Neuronal stem cell (in vitro differentiated cells): ENCODE measurements at regions not wholly inside any gene's neighbourhood (a gene's known extent, or its start where the extent isn't known, plus 50 kb on each side); places are given as distances from the start of the nearest gene placed in this dataset.

Experiments used
- DNase-seq: peaks from one replicate; pipeline ENCODE4 v3.0.0-alpha.2; 2013; ENCODE audit warnings: low spot score
- H2AFZ ChIP-seq: one replicate; pipeline ENCODE4 v1.6.1; 2013; ENCODE audit warnings: mild to moderate bottlenecking, low read length, inconsistent platforms
- H2AK5ac ChIP-seq: 2 replicates; pipeline ENCODE4 v1.6.1; 2013; ENCODE audit warnings: low read depth, mild to moderate bottlenecking, inconsistent platforms, low read length, moderate library complexity, mixed read lengths
- H2BK120ac ChIP-seq: 2 replicates; pipeline ENCODE4 v1.6.1; 2013; ENCODE audit warnings: low read depth, mild to moderate bottlenecking, inconsistent platforms, low read length, moderate library complexity, mixed read lengths
- H2BK12ac ChIP-seq: one replicate; pipeline ENCODE4 v1.6.1; 2013; ENCODE audit warnings: low read length, inconsistent platforms
- H2BK15ac ChIP-seq: 2 replicates; pipeline ENCODE4 v1.6.1; 2013; ENCODE audit warnings: mild to moderate bottlenecking, low read length, inconsistent platforms, mixed read lengths
- H2BK5ac ChIP-seq: one replicate; pipeline ENCODE4 v1.6.1; 2013; ENCODE audit warnings: inconsistent platforms, mild to moderate bottlenecking, low read length, moderate library complexity
- H3K14ac ChIP-seq: one replicate; pipeline ENCODE4 v1.6.1; 2013; ENCODE audit warnings: low read length, inconsistent platforms
- H3K18ac ChIP-seq: 2 replicates; pipeline ENCODE4 v1.6.1; 2013; ENCODE audit warnings: low read length, inconsistent platforms
- H3K23ac ChIP-seq: 2 replicates; pipeline ENCODE4 v1.6.1; 2013; ENCODE audit warnings: low read depth, mild to moderate bottlenecking, mixed read lengths, low read length, inconsistent platforms; ENCODE audit not compliant: poor library complexity
- H3K27ac ChIP-seq: replicated peaks from 3 replicates; pipeline ENCODE4 v1.5.1; 2013; ENCODE audit warnings: low read length, inconsistent platforms
- H3K27me3 ChIP-seq, 3 experiments: 2 replicates each; pipeline ENCODE4 v1.6.1; 2013; ENCODE audit warnings: low read length in 3 of 3, mild to moderate bottlenecking in 2 of 3, inconsistent platforms in 1 of 3, low read depth in 1 of 3, mixed read lengths in 1 of 3, moderate library complexity in 1 of 3; ENCODE audit not compliant: control insufficient read depth in 3 of 3, insufficient read depth in 3 of 3
- H3K36me3 ChIP-seq, 2 donors: replicated peaks in 1 of 2; 2 replicates each; pipeline ENCODE4 v1.6.1; 2013; ENCODE audit warnings: low read length in 2 of 2; ENCODE audit not compliant: control insufficient read depth in 2 of 2, insufficient read depth in 2 of 2
- H3K4ac ChIP-seq: 2 replicates; pipeline ENCODE4 v1.6.1; 2013; ENCODE audit warnings: inconsistent platforms, mild to moderate bottlenecking, low read length, moderate library complexity
- H3K4me1 ChIP-seq, 2 donors: 1 replicate in 1 of 2; 2 replicates in 1 of 2; pipeline ENCODE4 v1.6.1; 2013; ENCODE audit warnings: low read length in 2 of 2, low read depth in 1 of 2; ENCODE audit not compliant: control insufficient read depth in 2 of 2, insufficient read depth in 1 of 2
- H3K4me2 ChIP-seq: one replicate; pipeline ENCODE4 v1.6.1; 2013; ENCODE audit warnings: mild to moderate bottlenecking, low read length, inconsistent platforms; ENCODE audit not compliant: insufficient read depth, poor library complexity, severe bottlenecking
- H3K4me3 ChIP-seq, 2 donors: 2 replicates each; pipeline ENCODE4 v1.5.1; 2013; ENCODE audit warnings: low read length in 2 of 2, mild to moderate bottlenecking in 2 of 2, inconsistent platforms in 1 of 2, moderate library complexity in 1 of 2
- H3K79me1 ChIP-seq: one replicate; pipeline ENCODE4 v1.6.1; 2013; ENCODE audit warnings: low read depth, mild to moderate bottlenecking, inconsistent platforms, low read length, moderate library complexity
- H3K9ac ChIP-seq: one replicate; pipeline ENCODE4 v1.6.1; 2013; ENCODE audit warnings: mild to moderate bottlenecking, low read depth, low read length, inconsistent platforms; ENCODE audit not compliant: poor library complexity
- H3K9me3 ChIP-seq, 2 donors: replicated peaks in 1 of 2; 2 replicates each; pipeline versions ENCODE3 to v1.6.1; 2013; ENCODE audit warnings: low read length in 2 of 2, mild to moderate bottlenecking in 2 of 2, inconsistent platforms in 1 of 2, low read depth in 1 of 2, mixed read lengths in 1 of 2, moderate library complexity in 1 of 2; ENCODE audit not compliant: control insufficient read depth in 2 of 2, insufficient read depth in 1 of 2
- H4K8ac ChIP-seq: one replicate; pipeline ENCODE4 v1.6.1; 2013; ENCODE audit warnings: low read depth, mild to moderate bottlenecking, inconsistent platforms, low read length, moderate library complexity
- H4K91ac ChIP-seq: one replicate; pipeline ENCODE4 v1.6.1; 2013; ENCODE audit warnings: low read length, low read depth, mild to moderate bottlenecking, inconsistent platforms; ENCODE audit not compliant: poor library complexity
- WGBS, 2 donors: extraction: QIAGEN DNeasy Blood & Tissue Kit; methylation state at CpG; one replicate each; pipeline ENCODE4 v1.1.7; 2013; ENCODE audit warnings: missing lambda C conversion rate in 2 of 2, mixed read lengths in 1 of 2; ENCODE audit not compliant: insufficient read length in 2 of 2, insufficient replicate concordance in 1 of 2; ENCODE audit errors: extremely low coverage in 2 of 2; 5-methylcytosine and 5-hydroxymethylcytosine counted together

GRCh38 chr14:38973083-38973700 lies 129.8 kb downstream of the SEC23A start:
- H4K8ac ChIP-seq, result no peak overlapping the region
- no peaks in the 10 kb centered on the region for H3K36me3 ChIP-seq
- no peak overlapping the region for H3K4me2 ChIP-seq
- no peaks in the 10 kb centered on the region for H3K27me3 ChIP-seq
- H2BK15ac ChIP-seq, result no peak overlapping the region
- no peak overlapping the region for H2BK5ac ChIP-seq
- no peak overlapping the region for H2BK12ac ChIP-seq
- H2AFZ ChIP-seq, result no peak overlapping the region
- no peak overlapping the region for H2BK120ac ChIP-seq
- H3K27ac ChIP-seq, result no peak overlapping the region
- no peak for DNase-seq
- H3K9me3 ChIP-seq, result no peaks in the 10 kb centered on the region
- peak overlapping the region; percentile 15 for H3K18ac ChIP-seq
- no peak overlapping the region for H3K4ac ChIP-seq
- peaks cover 0 to 5% of the 10 kb centered on the region in 2 donors for H3K4me1 ChIP-seq
- WGBS, 2 donors, result no CpG with 5 or more reads among the region's 2 CpGs
- H3K9ac ChIP-seq, result no peak overlapping the region
- no peak overlapping the region for H2AK5ac ChIP-seq
- H3K79me1 ChIP-seq, result no peaks in the 10 kb centered on the region
- no peak overlapping the region for H3K4me3 ChIP-seq
- peak overlapping the region; percentile 3 for H3K23ac ChIP-seq
- H3K14ac ChIP-seq, result no peak overlapping the region
- H4K91ac ChIP-seq, result no peak overlapping the region

GRCh38 chr14:38972511-38972910 lies 130.5 kb downstream of the SEC23A start:
- WGBS, 2 donors, result no CpG with 5 or more reads among the region's 3 CpGs
- Histone ChIP-seq H3K18ac (no peak overlapping the region), H3K36me3 (no peaks in the 10 kb centered on the region)

GRCh38 chr14:38971258-38971921 lies 131.6 kb downstream of the SEC23A start:
- Histone ChIP-seq H3K4ac (no peak overlapping the region), H2BK15ac (no peak overlapping the region), H4K8ac (no peak overlapping the region), H2BK120ac (no peak overlapping the region), H3K27me3 (no peaks in the 10 kb centered on the region), H2AK5ac (no peak overlapping the region), H3K9ac (no peak overlapping the region), H3K9me3 (no peaks in the 10 kb centered on the region), H3K18ac (no peak overlapping the region), H3K79me1 (no peaks in the 10 kb centered on the region), H2BK5ac (no peak overlapping the region), H3K14ac (no peak overlapping the region), H2BK12ac (no peak overlapping the region), H2AFZ (no peak overlapping the region), H3K4me2 (no peak overlapping the region), H4K91ac (no peak overlapping the region), H3K4me1 (peaks cover 0 to 5% of the 10 kb centered on the region in 2 donors), H3K23ac (no peak overlapping the region), H3K36me3 (no peaks in the 10 kb centered on the region), H3K27ac (no peak overlapping the region), H3K4me3 (no peak overlapping the region)
- WGBS, 2 donors, result no CpG with 5 or more reads among the region's 9 CpGs
- no peak for DNase-seq

More at GRCh38 chr14:38972511-38972910, 130.5 kb downstream of the SEC23A start:
- H3K27ac ChIP-seq, result no peak overlapping the region
- H3K9ac ChIP-seq, result no peak overlapping the region
- H2BK120ac ChIP-seq, result no peak overlapping the region
- H2BK12ac ChIP-seq, result no peak overlapping the region
- H4K91ac ChIP-seq, result no peak overlapping the region
- no peak overlapping the region for H2BK5ac ChIP-seq
- no peak overlapping the region for H2AK5ac ChIP-seq
- H3K79me1 ChIP-seq, result no peaks in the 10 kb centered on the region
- H4K8ac ChIP-seq, result no peak overlapping the region
- H3K4ac ChIP-seq, result no peak overlapping the region
- no peaks in the 10 kb centered on the region for H3K9me3 ChIP-seq
- DNase-seq, result no peak
- H3K4me3 ChIP-seq, result no peak overlapping the region
- H3K27me3 ChIP-seq, result no peaks in the 10 kb centered on the region
- no peak overlapping the region for H3K14ac ChIP-seq
- H2BK15ac ChIP-seq, result no peak overlapping the region
- H2AFZ ChIP-seq, result no peak overlapping the region
- H3K4me1 ChIP-seq, result peaks cover 0 to 5% of the 10 kb centered on the region in 2 donors
- no peak overlapping the region for H3K4me2 ChIP-seq
- H3K23ac ChIP-seq, result no peak overlapping the region

GRCh38 chr14:38964630-38965029 lies 138.4 kb downstream of the SEC23A start:
- Histone ChIP-seq H2BK15ac (no peak overlapping the region), H3K79me1 (no peaks in the 10 kb centered on the region), H4K8ac (no peak overlapping the region), H3K27ac (no peak overlapping the region), H3K18ac (no peak overlapping the region), H4K91ac (no peak overlapping the region), H2BK12ac (no peak overlapping the region), H3K9ac (no peak overlapping the region), H2BK120ac (no peak overlapping the region), H3K14ac (no peak overlapping the region), H3K4me1 (no peaks in the 10 kb centered on the region), H3K36me3 (no peaks in the 10 kb centered on the region), H3K23ac (no peak overlapping the region), H2BK5ac (no peak overlapping the region), H2AFZ (no peak overlapping the region), H2AK5ac (no peak overlapping the region), H3K4ac (no peak overlapping the region), H3K4me2 (no peak overlapping the region), H3K9me3 (no peaks in the 10 kb centered on the region), H3K4me3 (no peak overlapping the region), H3K27me3 (no peaks in the 10 kb centered on the region)
- no peak for DNase-seq
